HG02938 (cell line): ENCODE measurements at regions not wholly inside any gene's neighbourhood (a gene's known extent, or its start where the extent isn't known, plus 50 kb on each side); places are given as distances from the start of the nearest gene placed in this dataset.
A peak's percentile ranks its signal among the peaks of the same experiment; 100 is the strongest.

Experiments
- ATAC-seq: cut with Tn5 transposase; IDR thresholded peaks from one replicate; pipeline ENCODE4 v1.9.1; 2021; ENCODE audit warnings: mild to moderate bottlenecking, moderate library complexity; ENCODE audit not compliant: unreplicated experiment

DNA sequence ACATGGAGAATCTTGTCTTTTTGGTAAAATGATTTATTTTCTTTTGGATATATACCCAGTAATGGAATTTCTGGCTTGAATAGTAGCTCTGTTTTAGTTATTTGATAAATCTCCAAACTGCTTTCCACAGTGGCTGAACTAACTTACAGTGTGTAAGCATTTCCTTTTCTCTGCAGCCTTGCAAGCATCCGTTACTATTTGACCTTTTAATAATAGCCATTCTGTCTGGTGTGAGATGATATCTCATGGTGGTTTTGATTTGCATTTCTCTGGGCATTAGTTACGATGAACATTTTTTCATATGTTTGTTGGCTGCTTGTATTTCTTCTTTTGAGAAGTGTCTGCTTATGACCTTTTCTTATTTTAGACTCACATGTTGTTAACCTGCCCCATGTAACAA, 190.2 kb downstream of the GALR1 start:
- no peak for ATAC-seq

- ATAC-seq, result no peak
Measured at GRCh38 chr18:77442393-77442792, 192.7 kb downstream of the GALR1 start.

- ATAC-seq, result no peak
Measured at GRCh38 chr18:77444385-77444784, 194.7 kb downstream of the GALR1 start.

- no peak for ATAC-seq
Measured at GRCh38 chr18:77448046-77448445, 198.4 kb downstream of the GALR1 start.

GRCh38 chr18:77455004-77455403, 205.4 kb downstream of the GALR1 start:
- ATAC-seq, result no peak

DNA sequence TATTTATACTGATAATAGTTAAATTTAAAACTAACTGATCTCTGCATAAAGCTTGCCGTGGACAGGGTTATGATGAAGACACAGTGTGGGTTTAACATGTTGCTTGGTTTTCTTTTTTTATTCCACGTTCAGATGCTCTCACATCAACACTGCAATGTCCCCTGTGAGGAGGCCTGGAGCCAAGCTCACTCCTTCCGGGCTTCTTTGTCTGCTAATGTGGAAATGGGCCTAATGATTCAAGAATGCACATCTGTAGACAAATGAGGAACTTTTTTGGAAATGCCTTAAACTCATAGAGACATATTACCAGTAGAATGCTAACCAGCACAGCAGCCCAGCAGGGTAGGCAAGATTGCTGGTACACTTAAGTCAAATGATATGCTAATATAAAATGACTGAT, 208.0 kb downstream of the GALR1 start:
- ATAC-seq, result no peak

- ATAC-seq, result no peak
Measured at GRCh38 chr18:77461062-77461688, 211.5 kb downstream of the GALR1 start.

DNA sequence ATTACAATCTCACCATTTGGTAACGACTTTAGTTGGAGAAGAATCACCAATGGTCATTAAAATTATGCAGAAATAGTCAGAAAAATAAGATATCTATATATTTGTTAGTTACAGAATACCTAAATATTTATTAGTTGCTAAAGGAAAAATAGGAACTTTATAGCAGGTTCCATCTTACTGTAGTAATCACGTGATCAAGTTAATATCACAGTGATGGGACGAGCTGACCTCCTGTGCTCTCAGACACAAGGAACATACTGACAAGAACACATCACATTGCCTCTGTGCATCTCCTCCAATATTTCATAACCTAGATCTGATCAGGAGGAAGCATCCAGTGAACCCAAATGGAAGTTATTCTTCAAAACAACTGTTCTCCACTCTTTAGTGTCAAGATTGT, 215.3 kb downstream of the GALR1 start:
- no peak for ATAC-seq

- no peak for ATAC-seq
Measured at GRCh38 chr18:77466890-77467289, 217.2 kb downstream of the GALR1 start.

DNA sequence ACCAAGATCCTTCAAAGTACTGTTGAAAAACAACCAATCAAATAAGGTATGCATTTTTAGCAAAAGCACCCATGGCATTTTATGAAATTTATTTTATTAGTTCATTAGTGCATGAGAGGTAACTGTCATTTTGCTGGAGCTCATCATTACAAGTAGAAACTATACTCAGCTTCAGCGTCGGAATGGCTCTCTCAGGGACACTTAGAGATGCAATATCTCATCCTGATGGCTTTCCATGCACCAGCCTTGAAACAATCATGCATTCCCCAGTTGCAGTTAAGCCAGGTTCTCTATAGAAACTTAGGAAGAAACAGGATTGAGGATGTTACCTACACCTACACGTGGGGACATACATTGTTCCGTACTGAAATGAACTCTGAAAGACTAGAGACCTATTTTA, 219.5 kb downstream of the GALR1 start:
- no peak for ATAC-seq

DNA sequence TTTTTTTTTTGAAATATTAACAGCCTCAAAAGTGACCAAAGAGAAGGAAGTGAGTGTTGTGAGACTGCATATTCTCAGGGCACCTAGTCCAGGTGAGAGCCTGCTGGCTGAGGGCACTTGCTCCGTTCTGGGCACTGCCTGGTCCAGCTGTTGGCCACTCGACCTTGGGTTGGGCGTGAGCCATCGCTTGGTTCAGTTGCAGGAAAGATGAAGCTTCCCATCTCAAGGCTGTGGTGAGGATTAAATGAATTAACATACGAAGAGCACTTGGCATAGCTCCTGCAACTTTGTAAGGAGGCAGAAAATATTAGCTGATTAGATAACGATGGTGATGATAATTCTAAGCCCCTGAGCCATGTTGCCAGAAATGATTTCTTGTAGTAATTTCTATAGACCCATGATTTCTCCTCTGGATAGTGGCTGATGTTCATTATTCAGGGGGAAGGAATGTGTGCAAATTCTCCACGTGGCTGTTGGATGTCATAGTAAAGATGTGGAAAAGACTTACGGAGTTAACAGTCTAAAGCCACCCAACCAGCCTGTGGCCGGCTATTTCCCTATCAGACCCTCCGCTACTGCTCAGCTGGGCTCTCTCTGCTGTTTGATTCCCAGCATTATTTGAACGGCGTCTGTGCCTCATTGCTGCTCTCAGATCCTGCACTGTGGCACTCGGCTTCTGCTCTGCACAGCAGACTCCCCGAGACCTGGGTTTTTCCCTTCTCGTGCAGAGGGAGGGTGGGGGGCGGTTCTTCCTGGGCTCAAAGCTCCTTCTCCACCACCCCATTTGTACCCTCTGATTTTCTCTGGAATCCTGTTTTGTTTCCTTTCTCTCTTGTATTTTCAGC, 221.1 kb downstream of the GALR1 start:
- ATAC-seq, result no peak

- no peak for ATAC-seq
Measured at GRCh38 chr18:77472509-77472908, 222.9 kb downstream of the GALR1 start.

DNA sequence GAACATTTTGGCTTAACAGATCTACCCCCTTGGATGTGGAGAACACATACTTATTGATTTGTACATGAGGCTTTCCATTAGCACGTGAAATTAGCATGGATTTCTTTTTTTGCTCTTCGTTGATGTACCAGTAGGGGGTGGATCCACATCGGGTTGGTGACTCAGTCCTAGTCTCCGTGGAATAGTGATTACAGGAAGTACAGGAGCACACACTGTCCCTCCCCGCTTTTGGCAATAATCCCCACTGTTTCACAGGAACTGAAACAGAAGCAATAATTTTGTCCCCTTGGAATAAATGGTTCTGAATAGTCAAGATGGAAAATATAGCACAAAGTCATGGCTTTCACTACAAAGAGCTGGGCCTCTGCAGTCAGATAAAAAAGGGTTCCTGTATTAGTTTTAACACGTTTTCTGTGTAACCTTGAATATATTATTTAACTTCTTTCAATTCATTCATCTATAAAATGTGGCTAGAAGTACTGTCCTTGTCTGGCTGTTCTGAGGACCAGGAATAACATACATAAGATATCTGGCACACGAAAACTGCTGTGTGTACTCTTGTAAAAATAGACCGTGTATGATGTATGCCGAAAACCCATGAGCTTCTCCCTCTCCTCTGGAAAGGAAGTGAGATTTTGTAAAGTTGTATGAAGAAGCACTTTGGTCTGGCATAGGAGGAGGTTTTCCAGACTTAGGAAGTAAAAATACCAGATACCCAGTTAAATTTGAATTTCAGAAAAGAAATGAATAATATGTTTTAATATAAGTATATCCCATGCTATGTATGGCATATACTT, 229.2 kb downstream of the GALR1 start:
- ATAC-seq, result no peak

DNA sequence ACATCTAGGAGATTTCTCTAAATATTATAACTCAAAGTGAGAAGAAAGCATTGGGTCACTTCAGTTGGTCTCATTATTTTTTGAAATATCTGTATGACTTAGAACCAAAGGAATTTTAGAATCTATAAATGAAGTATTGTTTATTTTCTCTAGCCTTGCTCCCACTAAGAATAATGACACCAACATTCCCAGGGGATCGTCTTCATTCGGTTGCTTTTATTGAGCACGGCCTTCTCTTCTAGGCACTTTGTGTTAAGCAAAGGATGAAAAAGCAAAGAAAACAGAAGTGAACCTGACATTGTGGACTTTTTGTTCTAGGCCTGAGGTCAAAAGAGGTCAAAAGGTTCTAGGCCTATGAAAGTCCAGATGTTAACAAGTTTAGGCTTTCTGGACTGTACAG, 231.9 kb downstream of the GALR1 start:
- ATAC-seq, result no peak

- no peak for ATAC-seq
Measured at GRCh38 chr18:77482190-77483085, 232.8 kb downstream of the GALR1 start.

DNA sequence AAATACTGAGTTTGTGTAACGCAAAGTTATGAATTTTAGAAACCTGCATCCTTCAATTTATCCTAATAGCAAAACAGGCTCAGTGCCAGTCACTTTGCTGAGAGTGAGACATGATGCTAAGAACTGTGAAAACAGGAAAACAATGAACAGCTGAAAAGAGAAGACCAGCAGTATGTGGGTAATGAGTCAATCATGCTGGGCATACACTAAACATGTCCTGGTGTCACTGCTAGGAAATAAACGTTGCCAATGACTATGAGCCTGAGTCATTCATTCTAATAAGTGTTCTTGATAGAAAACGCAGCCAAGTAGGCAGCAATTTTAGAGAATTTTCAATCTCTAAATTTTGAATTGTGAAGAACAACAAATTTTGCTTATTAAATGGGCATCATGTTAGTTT, 237.3 kb downstream of the GALR1 start:
- ATAC-seq, result no peak

DNA sequence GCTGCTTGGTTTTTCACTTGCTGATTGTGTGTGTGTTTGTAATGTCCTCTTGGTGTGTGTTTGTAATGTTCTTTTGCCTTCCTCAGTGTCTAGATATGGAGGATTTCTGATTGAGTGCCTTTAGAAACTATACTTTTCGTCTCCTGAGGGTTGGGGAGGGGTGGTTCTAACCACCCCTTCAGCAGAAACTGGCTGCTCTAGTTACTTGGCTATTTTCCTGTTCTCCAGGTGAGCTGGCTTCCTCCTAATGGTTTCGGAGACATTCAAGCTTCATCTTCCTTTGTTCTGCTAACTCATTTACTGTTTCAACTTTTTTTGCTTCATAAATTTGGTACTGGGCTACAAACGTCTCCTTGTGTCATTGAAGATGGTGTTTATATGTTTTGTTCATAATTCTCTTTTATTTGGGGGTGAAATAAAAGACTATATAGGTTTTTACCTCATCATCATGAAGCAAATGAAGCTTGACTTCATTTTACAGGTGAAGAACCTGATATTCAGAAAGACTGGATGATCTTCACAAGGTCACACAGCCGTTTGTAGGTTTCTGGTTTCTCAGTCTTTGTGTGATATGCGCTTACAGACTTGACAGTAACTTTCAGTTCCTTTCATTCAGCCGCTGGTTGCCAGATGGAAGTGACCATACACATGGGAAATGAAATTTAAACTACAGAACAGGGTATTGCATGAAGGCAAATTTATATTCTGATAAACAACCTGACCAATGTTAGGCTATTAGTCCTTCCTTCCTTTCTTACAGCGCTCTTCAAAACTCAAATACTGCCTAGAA, 238.5 kb downstream of the GALR1 start:
- ATAC-seq, result peak; percentile 89

DNA sequence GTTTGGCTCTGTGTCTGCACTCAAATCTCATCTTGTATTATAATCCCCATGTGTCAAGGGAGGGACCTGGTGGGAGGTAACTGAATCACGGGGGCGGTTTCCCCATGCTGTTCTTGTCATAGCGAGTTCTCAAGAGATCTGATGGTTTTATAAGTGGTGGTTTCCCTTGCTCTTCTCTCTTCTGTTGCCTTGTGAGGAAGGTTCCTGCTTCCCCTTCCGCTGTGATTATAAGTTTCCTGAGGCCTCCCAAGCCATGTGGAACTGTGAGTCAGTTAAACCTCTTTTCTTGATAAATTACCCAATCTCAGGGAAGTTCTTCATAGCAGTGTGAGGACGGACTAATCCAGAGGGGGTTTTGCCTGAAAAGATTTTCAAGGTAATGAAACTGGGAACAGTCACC, 245.4 kb downstream of the GALR1 start:
- ATAC-seq, result no peak

- peak; percentile 70 for ATAC-seq
Measured at GRCh38 chr18:77495982-77496690, 246.5 kb downstream of the GALR1 start.
